HEK293 (cell line): ENCODE measurements at regions not wholly inside any gene's neighbourhood (a gene's known extent, or its start where the extent isn't known, plus 50 kb on each side); places are given as distances from the start of the nearest gene placed in this dataset.

Source experiments
- MZF1 ChIP-seq: fragments of 450-650 bp; formaldehyde crosslinking; IDR thresholded peaks from 2 replicates; pipeline ENCODE4 v1.5.1; 2017; ENCODE audit warnings: missing biosample characterization, missing genetic modification characterization, borderline replicate concordance
- TRIM28 ChIP-seq: IDR thresholded peaks from 2 replicates; pipeline ENCODE4 v1.6.1; 2011; ENCODE audit warnings: low read length, control low read depth, borderline replicate concordance
- ZBTB26 ChIP-seq: fragments of 450-650 bp; formaldehyde crosslinking; optimal IDR thresholded peaks from 2 replicates; pipeline ENCODE3; 2016; ENCODE audit warnings: missing biosample characterization, mild to moderate bottlenecking, missing genetic modification characterization
- ZBTB8A ChIP-seq: fragments of 450-650 bp; formaldehyde crosslinking; IDR thresholded peaks from 2 replicates; pipeline ENCODE4 v1.5.1; 2016; ENCODE audit warnings: missing biosample characterization, missing genetic modification characterization
- ZNF274 ChIP-seq, 2 experiments: fragments of 200-500 bp in 1 of 2; fragments of 450-650 bp in 1 of 2; sonication (Bioruptor generic) in 1 of 2; formaldehyde crosslinking in 1 of 2; IDR thresholded peaks; 2 replicates each; pipeline versions ENCODE4 v1.5.1 to v1.6.1; 2014 to 2016; ENCODE audit warnings: borderline replicate concordance in 1 of 2, inconsistent platforms in 1 of 2, low read length in 1 of 2, missing biosample characterization in 1 of 2, missing genetic modification characterization in 1 of 2
- ZNF362 ChIP-seq: fragments of 450-650 bp; formaldehyde crosslinking; IDR thresholded peaks from 2 replicates; pipeline ENCODE4 v1.5.1; 2016; ENCODE audit warnings: missing biosample characterization, missing genetic modification characterization
- ZNF398 ChIP-seq: fragments of 450-650 bp; formaldehyde crosslinking; IDR thresholded peaks from 2 replicates; pipeline ENCODE4 v1.5.1; 2017; ENCODE audit warnings: missing biosample characterization, missing genetic modification characterization
- ZNF416 ChIP-seq: fragments of 450-650 bp; formaldehyde crosslinking; IDR thresholded peaks from 2 replicates; pipeline ENCODE4 v1.5.1; 2016; ENCODE audit warnings: missing biosample characterization, missing genetic modification characterization
- ZNF426 ChIP-seq: fragments of 450-650 bp; formaldehyde crosslinking; IDR thresholded peaks from 2 replicates; pipeline ENCODE4 v1.5.1; 2017; ENCODE audit warnings: missing biosample characterization, missing genetic modification characterization, mild to moderate bottlenecking, inconsistent platforms, moderate library complexity
- ZNF639 ChIP-seq: fragments of 450-650 bp; formaldehyde crosslinking; IDR thresholded peaks from 2 replicates; pipeline ENCODE4 v1.5.1; 2016; ENCODE audit warnings: missing biosample characterization, missing genetic modification characterization
- ZNF76 ChIP-seq: fragments of 450-650 bp; formaldehyde crosslinking; IDR thresholded peaks from 2 replicates; pipeline ENCODE4; 2016; ENCODE audit warnings: low read depth, missing biosample characterization, missing genetic modification characterization, borderline replicate concordance
- ZNF792 ChIP-seq: fragments of 450-650 bp; formaldehyde crosslinking; IDR thresholded peaks from 2 replicates; pipeline ENCODE4 v1.5.1; 2016; ENCODE audit warnings: missing biosample characterization, missing genetic modification characterization
- TF ChIP-seq, protein P1 (sequence below): fragments of 450-650 bp; formaldehyde crosslinking; IDR thresholded peaks from 2 replicates; pipeline ENCODE4 v1.5.1; 2016; ENCODE audit warnings: missing biosample characterization, missing genetic modification characterization
- TF ChIP-seq, protein P2 (sequence below): sonication (generic); formaldehyde crosslinking; IDR thresholded peaks from 2 replicates; pipeline ENCODE4 v1.8.1; 2022; ENCODE audit warnings: mild to moderate bottlenecking, moderate library complexity, missing genetic modification reagents

DNA sequence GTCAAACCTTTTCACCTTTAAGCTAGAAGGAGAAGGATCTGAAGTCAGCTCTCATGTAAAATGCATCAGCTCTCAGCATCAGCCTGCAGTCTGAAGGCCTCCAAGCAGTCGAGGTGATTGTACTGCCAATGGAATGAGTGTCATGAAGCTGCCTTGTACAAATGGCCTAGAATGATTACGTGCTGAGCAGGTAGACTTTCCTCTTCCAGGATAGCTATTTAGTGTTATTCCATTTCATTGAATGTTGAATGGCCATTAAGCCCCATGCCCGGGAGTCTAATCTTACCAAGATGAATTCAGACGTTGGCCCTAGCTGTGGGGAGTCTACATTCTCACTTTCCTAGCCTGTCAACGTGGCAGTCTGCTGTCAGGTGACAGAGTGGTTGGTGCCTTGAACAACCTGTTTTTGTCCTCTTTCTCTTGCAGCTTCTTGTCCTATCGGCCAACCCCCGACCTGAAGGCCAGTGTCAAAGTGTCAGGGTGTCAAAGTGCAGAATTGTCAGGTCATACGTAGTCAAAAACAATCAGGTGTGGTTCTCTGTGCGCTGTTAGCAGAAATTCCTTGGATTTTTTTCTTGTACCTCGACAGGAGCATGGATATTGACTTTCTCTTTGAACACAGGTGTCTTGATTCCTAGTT lies 95.2 kb upstream of the TIAM2 start:
- TF ChIP-seq ZNF362 (tag by site-specific recombination): no peak
- TF ChIP-seq, protein P1, sequence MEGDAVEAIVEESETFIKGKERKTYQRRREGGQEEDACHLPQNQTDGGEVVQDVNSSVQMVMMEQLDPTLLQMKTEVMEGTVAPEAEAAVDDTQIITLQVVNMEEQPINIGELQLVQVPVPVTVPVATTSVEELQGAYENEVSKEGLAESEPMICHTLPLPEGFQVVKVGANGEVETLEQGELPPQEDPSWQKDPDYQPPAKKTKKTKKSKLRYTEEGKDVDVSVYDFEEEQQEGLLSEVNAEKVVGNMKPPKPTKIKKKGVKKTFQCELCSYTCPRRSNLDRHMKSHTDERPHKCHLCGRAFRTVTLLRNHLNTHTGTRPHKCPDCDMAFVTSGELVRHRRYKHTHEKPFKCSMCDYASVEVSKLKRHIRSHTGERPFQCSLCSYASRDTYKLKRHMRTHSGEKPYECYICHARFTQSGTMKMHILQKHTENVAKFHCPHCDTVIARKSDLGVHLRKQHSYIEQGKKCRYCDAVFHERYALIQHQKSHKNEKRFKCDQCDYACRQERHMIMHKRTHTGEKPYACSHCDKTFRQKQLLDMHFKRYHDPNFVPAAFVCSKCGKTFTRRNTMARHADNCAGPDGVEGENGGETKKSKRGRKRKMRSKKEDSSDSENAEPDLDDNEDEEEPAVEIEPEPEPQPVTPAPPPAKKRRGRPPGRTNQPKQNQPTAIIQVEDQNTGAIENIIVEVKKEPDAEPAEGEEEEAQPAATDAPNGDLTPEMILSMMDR (tag by site-specific recombination): no peak
- no peak for TF ChIP-seq ZNF792 (tag by site-specific recombination)
- TF ChIP-seq, protein P2, sequence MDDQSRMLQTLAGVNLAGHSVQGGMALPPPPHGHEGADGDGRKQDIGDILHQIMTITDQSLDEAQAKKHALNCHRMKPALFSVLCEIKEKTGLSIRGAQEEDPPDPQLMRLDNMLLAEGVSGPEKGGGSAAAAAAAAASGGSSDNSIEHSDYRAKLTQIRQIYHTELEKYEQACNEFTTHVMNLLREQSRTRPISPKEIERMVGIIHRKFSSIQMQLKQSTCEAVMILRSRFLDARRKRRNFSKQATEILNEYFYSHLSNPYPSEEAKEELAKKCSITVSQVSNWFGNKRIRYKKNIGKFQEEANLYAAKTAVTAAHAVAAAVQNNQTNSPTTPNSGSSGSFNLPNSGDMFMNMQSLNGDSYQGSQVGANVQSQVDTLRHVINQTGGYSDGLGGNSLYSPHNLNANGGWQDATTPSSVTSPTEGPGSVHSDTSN (CRISPR knock-in tag): no peak
- TF ChIP-seq ZNF76: no peak
- TF ChIP-seq ZNF398: no peak
- no peak for TF ChIP-seq ZNF274 (IDR thresholded peaks at IDR 0.05; ENCODE audit: low read length)
- no peak for TF ChIP-seq ZNF274 (tag by site-specific recombination; IDR thresholded peaks at IDR 0.05; ENCODE audit: borderline replicate concordance)
- no peak for TF ChIP-seq ZBTB26
- no peak for TF ChIP-seq ZNF416 (tag by site-specific recombination)
- no peak for TF ChIP-seq ZNF639 (tag by site-specific recombination)
- TF ChIP-seq ZNF426 (tag by site-specific recombination): no peak
- no peak for TF ChIP-seq MZF1
- TF ChIP-seq TRIM28: no peak
- TF ChIP-seq ZBTB8A (tag by site-specific recombination): no peak
